GM23338 (cell line): ENCODE measurements at regions not wholly inside any gene's neighbourhood (a gene's known extent, or its start where the extent isn't known, plus 50 kb on each side); places are given as distances from the start of the nearest gene placed in this dataset.

Experiments used
- ATAC-seq: fragments of 200-7000 bp; cut with Tn5 transposase; 3 replicates; pipeline ENCODE4 v1.9.1; 2020
- DNase-seq: peaks from one replicate; pipeline ENCODE4 v3.0.0-alpha.2; 2015; ENCODE audit warnings: low spot score
- H2AFZ ChIP-seq: fragments of 200-600 bp; sonication (generic); 2 replicates; pipeline ENCODE4 v1.8.0; 2016; ENCODE audit warnings: antibody characterized with exemption, mild to moderate bottlenecking, moderate library complexity
- H3F3A ChIP-seq: fragments of 200-600 bp; sonication (generic); replicated peaks from 2 replicates; pipeline ENCODE4 v1.8.0; 2017; ENCODE audit warnings: antibody characterized with exemption, mixed run types, low read depth
- H3K27ac ChIP-seq: fragments of 200-600 bp; sonication (generic); 2 replicates; pipeline ENCODE4 v1.6.1; 2016; ENCODE audit warnings: low read depth
- H3K27me3 ChIP-seq: fragments of 200-600 bp; sonication (generic); 2 replicates; pipeline ENCODE4 v1.8.0; 2016; ENCODE audit warnings: mild to moderate bottlenecking, mixed run types, moderate library complexity; ENCODE audit not compliant: insufficient read depth
- H3K36me3 ChIP-seq: fragments of 200-600 bp; sonication (generic); 2 replicates; pipeline ENCODE4 v1.8.0; 2016; ENCODE audit warnings: mild to moderate bottlenecking; ENCODE audit not compliant: insufficient read depth
- H3K4me1 ChIP-seq: fragments of 200-600 bp; sonication (generic); 2 replicates; pipeline ENCODE4 v1.8.0; 2016; ENCODE audit warnings: mild to moderate bottlenecking, moderate library complexity; ENCODE audit not compliant: insufficient read depth
- H3K4me2 ChIP-seq: fragments of 200-600 bp; sonication (generic); 2 replicates; pipeline ENCODE4 v1.7.1; 2017; ENCODE audit warnings: mixed run types
- H3K4me3 ChIP-seq: fragments of 200-600 bp; sonication (generic); 2 replicates; pipeline ENCODE4 v1.6.1; 2016; ENCODE audit warnings: mixed run types
- H3K79me2 ChIP-seq: fragments of 200-600 bp; sonication (generic); replicated peaks from 2 replicates; pipeline ENCODE4 v1.8.0; 2017; ENCODE audit warnings: mild to moderate bottlenecking; ENCODE audit not compliant: insufficient read depth
- H3K9me2 ChIP-seq: fragments of 200-600 bp; sonication (generic); 2 replicates; pipeline ENCODE4 v1.8.0; 2017; ENCODE audit not compliant: insufficient read depth
- H4K20me1 ChIP-seq: fragments of 200-600 bp; sonication (generic); replicated peaks from 2 replicates; pipeline ENCODE4 v1.8.0; 2017; ENCODE audit warnings: mild to moderate bottlenecking; ENCODE audit not compliant: insufficient read depth
- H3K27ac Mint-ChIP-seq: 2 replicates; pipeline ENCODE4 v1.8.0; 2020; ENCODE audit warnings: inconsistent platforms, mild to moderate bottlenecking, moderate library complexity, mixed read lengths
- H3K27me3 Mint-ChIP-seq: 3 replicates; pipeline ENCODE4 v1.8.0; 2022; ENCODE audit warnings: low read depth, mild to moderate bottlenecking, moderate library complexity, mixed read lengths, inconsistent platforms; ENCODE audit not compliant: insufficient read depth, poor library complexity
- H3K36me3 Mint-ChIP-seq: 3 replicates; pipeline ENCODE4 v1.8.0; 2021; ENCODE audit warnings: low read depth, mild to moderate bottlenecking, inconsistent platforms, moderate library complexity, mixed read lengths
- H3K4me1 Mint-ChIP-seq: 3 replicates; pipeline ENCODE4 v1.8.0; 2020; ENCODE audit warnings: mild to moderate bottlenecking, inconsistent platforms, mixed read lengths
- H3K4me3 Mint-ChIP-seq: 3 replicates; pipeline ENCODE4 v1.8.0; 2021; ENCODE audit warnings: moderate library complexity, mild to moderate bottlenecking, inconsistent platforms, mixed read lengths
- H3K9me3 Mint-ChIP-seq: 3 replicates; pipeline ENCODE4 v1.8.0; 2020; ENCODE audit warnings: moderate library complexity, mild to moderate bottlenecking, inconsistent platforms, mixed read lengths
- CREB1 ChIP-seq: fragments of 250-450 bp; sonication (Bioruptor Pico); IDR thresholded peaks from 2 replicates; pipeline ENCODE4 v1.5.0; 2020; ENCODE audit warnings: low read depth, mild to moderate bottlenecking, moderate library complexity
- JUNB ChIP-seq: IDR thresholded peaks from one replicate; pipeline ENCODE4 v1.6.1; 2016; ENCODE audit warnings: antibody characterized with exemption; ENCODE audit not compliant: unreplicated experiment
- POLR2AphosphoS5 ChIP-seq: IDR thresholded peaks from 2 replicates; pipeline ENCODE4 v1.6.1; 2016; ENCODE audit warnings: antibody characterized with exemption, low read depth
- REST ChIP-seq: IDR thresholded peaks from one replicate; pipeline ENCODE4 v1.6.1; 2018; ENCODE audit warnings: antibody characterized with exemption; ENCODE audit not compliant: unreplicated experiment
- ZNF462 ChIP-seq: fragments of 250-450 bp; sonication (Bioruptor Pico); IDR thresholded peaks from 2 replicates; pipeline ENCODE4 v1.5.0; 2020; ENCODE audit warnings: mild to moderate bottlenecking, moderate library complexity

GRCh38 chr6:141316236-141316635 is 816.5 kb upstream of the GJE1 start:
- no peaks in the 10 kb centered on the region for H3K9me2 ChIP-seq
- TF ChIP-seq CREB1 (CRISPR knock-in tag) (no peak), POLR2AphosphoS5 (no peak), JUNB (no peak), ZNF462 (CRISPR knock-in tag) (no peak), REST (no peak)
- no peaks in the 10 kb centered on the region for H3K36me3 ChIP-seq
- no peak for DNase-seq
- no peaks in the 10 kb centered on the region for H3K27me3 Mint-ChIP-seq
- no peaks in the 10 kb centered on the region for H3K27me3 ChIP-seq
- H2AFZ ChIP-seq = no peak overlapping the region
- no peaks in the 10 kb centered on the region for H4K20me1 ChIP-seq
- no peaks in the 10 kb centered on the region for H3K4me1 Mint-ChIP-seq
- H3K4me3 ChIP-seq = no peak overlapping the region
- no peaks in the 10 kb centered on the region for H3F3A ChIP-seq
- no peak overlapping the region for H3K27ac Mint-ChIP-seq
- no peak overlapping the region for H3K4me2 ChIP-seq
- H3K4me3 Mint-ChIP-seq = no peak overlapping the region
- no peaks in the 10 kb centered on the region for H3K36me3 Mint-ChIP-seq
- no peak overlapping the region for H3K27ac ChIP-seq
- H3K4me1 ChIP-seq = no peaks in the 10 kb centered on the region
- no peaks in the 10 kb centered on the region for H3K79me2 ChIP-seq
- no peak for ATAC-seq
- no peaks in the 10 kb centered on the region for H3K9me3 Mint-ChIP-seq
